ENCODE measurements at regions not wholly inside any gene's neighbourhood (a gene's known extent, or its start where the extent isn't known, plus 50 kb on each side); places are given as distances from the start of the nearest gene placed in this dataset.

DNA sequence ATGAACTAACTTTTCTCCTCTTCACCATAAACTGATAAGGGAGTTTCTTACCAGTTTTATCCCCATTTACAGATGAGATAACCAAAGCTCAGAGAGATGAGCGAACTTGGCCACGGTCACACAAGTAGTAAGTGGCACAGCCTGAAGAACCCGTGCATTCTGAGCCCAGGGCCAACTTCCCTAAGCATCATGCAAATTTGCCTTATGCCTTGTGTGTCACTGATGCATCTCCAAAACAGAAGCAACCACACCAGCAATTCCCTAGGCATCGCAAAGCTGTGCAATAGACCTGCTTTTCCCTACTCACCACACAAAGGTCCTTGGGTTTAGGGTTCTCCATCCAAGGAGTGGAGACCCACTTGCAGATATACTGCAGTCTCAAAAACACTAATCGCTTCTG, 304.5 kb upstream of the KAZN start:
- H3K4me3 ChIP-seq (ENCODE audit: insufficient read depth, low read depth, low read length, poor library complexity, severe bottlenecking), result no peak overlapping the region
- no peak overlapping the region for H3K27ac ChIP-seq (ENCODE audit: insufficient read depth, low read length, poor library complexity, severe bottlenecking)
- H3K9me3 ChIP-seq (ENCODE audit: control insufficient read depth, low read length), result no peaks in the 10 kb centered on the region
- no peaks in the 10 kb centered on the region for H3K36me3 ChIP-seq (ENCODE audit: control insufficient read depth, insufficient read depth, low read length)
- DNase-seq, result no peak
- H3K4me1 ChIP-seq (ENCODE audit: control insufficient read depth, insufficient read depth, low read length, poor library complexity, severe bottlenecking), result no peaks in the 10 kb centered on the region
- H3K27me3 ChIP-seq (replicated peaks; ENCODE audit: control insufficient read depth, insufficient read depth, low read length, poor library complexity, severe bottlenecking), result no peaks in the 10 kb centered on the region

DNA sequence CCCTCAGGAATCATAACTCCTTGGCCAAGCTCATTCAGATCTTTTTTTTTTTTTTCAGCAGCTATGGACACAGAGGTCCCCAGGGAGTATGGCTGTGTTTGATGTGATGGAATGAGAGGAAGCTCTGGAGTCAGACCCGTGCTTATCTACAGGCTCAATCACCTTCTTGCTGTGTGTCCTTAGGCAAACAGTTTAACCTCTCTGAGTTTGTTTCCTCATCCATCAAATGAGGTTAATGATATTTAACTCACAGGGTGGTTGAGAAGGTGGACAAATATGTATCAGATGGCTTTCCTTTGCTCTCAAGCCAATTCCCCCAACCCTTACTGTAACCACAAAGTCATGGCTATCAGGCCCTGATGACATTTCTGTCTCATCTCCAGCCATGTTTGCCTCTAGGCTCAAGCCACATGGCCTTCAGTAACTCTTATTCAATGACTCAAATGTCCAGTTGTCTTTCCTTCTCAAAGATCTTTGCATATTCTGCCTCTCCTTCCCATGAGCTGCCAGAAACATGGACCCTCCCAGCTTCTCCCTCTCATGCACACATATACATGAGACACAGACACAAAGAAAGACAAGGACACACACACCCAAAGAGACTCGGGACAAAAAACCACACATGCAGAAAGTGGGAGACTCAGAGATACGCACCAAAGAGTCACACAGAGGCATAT, 303.5 kb upstream of the KAZN start:
- Histone ChIP-seq H3K27me3 (replicated peaks; ENCODE audit: control insufficient read depth, insufficient read depth, low read length, poor library complexity, severe bottlenecking) (no peaks in the 10 kb centered on the region), H3K4me3 (ENCODE audit: insufficient read depth, low read depth, low read length, poor library complexity, severe bottlenecking) (no peak overlapping the region), H3K36me3 (ENCODE audit: control insufficient read depth, insufficient read depth, low read length) (no peaks in the 10 kb centered on the region), H3K4me1 (ENCODE audit: control insufficient read depth, insufficient read depth, low read length, poor library complexity, severe bottlenecking) (no peaks in the 10 kb centered on the region), H3K9me3 (ENCODE audit: control insufficient read depth, low read length) (no peaks in the 10 kb centered on the region), H3K27ac (ENCODE audit: insufficient read depth, low read length, poor library complexity, severe bottlenecking) (no peak overlapping the region)
- no peak for DNase-seq

DNA sequence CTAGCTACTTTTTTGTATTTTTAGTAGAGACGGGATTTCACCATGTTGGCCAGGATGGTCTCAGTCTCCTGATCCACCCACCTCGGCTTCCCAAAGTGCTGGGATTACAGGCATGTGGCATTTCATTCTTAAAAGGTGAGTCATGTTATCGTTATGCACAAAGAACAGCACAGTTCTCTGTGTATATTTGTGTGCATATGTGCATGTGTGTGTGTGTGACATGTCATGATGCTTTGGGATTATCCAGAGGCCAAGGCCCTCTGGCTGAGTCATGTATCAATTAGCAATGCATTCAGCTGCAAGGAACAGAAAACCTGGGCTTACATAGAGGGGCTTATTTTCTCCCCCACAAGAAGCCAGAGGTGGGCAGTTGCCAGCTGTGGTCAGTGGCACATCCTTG, 301.7 kb upstream of the KAZN start:
- Histone ChIP-seq H3K4me3 (ENCODE audit: insufficient read depth, low read depth, low read length, poor library complexity, severe bottlenecking) (no peak overlapping the region), H3K27me3 (replicated peaks; ENCODE audit: control insufficient read depth, insufficient read depth, low read length, poor library complexity, severe bottlenecking) (no peaks in the 10 kb centered on the region), H3K4me1 (ENCODE audit: control insufficient read depth, insufficient read depth, low read length, poor library complexity, severe bottlenecking) (no peaks in the 10 kb centered on the region), H3K9me3 (ENCODE audit: control insufficient read depth, low read length) (no peaks in the 10 kb centered on the region), H3K27ac (ENCODE audit: insufficient read depth, low read length, poor library complexity, severe bottlenecking) (no peak overlapping the region), H3K36me3 (ENCODE audit: control insufficient read depth, insufficient read depth, low read length) (no peaks in the 10 kb centered on the region)
- no peak for DNase-seq

DNA sequence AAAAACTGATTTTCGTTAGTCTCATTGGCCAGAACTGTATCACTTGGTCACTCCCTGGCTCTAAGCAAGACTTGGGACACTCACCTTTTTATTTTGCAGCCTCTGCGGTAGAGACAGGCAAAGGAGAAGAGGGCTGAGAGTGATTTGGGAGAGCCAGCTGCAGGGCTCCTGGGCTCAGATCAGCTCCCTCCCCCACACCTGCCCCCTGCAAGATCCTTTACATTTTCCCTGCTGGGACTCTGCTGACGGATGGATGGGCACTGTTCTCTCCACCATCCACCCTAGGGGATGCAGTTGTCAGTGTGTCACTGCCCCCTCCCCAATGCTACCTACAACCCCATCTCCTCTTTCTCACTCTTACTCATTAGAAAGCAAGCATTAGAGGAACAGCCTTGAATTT, 301.1 kb upstream of the KAZN start:
- no peaks in the 10 kb centered on the region for H3K27me3 ChIP-seq (replicated peaks; ENCODE audit: control insufficient read depth, insufficient read depth, low read length, poor library complexity, severe bottlenecking)
- no peak for DNase-seq
- no peaks in the 10 kb centered on the region for H3K9me3 ChIP-seq (ENCODE audit: control insufficient read depth, low read length)
- no peak overlapping the region for H3K27ac ChIP-seq (ENCODE audit: insufficient read depth, low read length, poor library complexity, severe bottlenecking)
- H3K36me3 ChIP-seq (ENCODE audit: control insufficient read depth, insufficient read depth, low read length), result no peaks in the 10 kb centered on the region
- no peaks in the 10 kb centered on the region for H3K4me1 ChIP-seq (ENCODE audit: control insufficient read depth, insufficient read depth, low read length, poor library complexity, severe bottlenecking)
- H3K4me3 ChIP-seq (ENCODE audit: insufficient read depth, low read depth, low read length, poor library complexity, severe bottlenecking), result no peak overlapping the region

DNA sequence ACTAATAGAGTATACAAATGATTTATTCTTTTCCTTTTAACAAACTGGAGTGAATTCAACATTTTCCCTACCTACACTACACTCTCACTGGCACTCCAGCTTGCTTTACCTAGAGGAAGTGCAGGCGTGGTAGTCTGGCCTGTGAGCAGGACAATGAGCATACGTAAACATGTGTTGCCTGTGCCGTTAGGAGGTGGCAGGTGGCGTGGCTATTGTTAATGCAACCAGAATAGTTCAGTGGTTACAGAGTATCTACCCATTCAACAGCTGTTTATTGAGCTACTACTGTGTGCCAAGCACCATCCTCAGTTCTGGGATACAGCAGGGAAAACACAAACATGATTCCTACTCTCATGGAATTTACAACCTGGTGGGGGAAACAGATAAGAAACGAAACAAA, 299.7 kb upstream of the KAZN start:
- no peak overlapping the region for H3K4me3 ChIP-seq (ENCODE audit: insufficient read depth, low read depth, low read length, poor library complexity, severe bottlenecking)
- H3K27ac ChIP-seq (ENCODE audit: insufficient read depth, low read length, poor library complexity, severe bottlenecking), result no peak overlapping the region
- H3K4me1 ChIP-seq (ENCODE audit: control insufficient read depth, insufficient read depth, low read length, poor library complexity, severe bottlenecking), result no peaks in the 10 kb centered on the region
- no peaks in the 10 kb centered on the region for H3K27me3 ChIP-seq (replicated peaks; ENCODE audit: control insufficient read depth, insufficient read depth, low read length, poor library complexity, severe bottlenecking)
- no peaks in the 10 kb centered on the region for H3K9me3 ChIP-seq (ENCODE audit: control insufficient read depth, low read length)
- DNase-seq, result no peak
- H3K36me3 ChIP-seq (ENCODE audit: control insufficient read depth, insufficient read depth, low read length), result no peaks in the 10 kb centered on the region

DNA sequence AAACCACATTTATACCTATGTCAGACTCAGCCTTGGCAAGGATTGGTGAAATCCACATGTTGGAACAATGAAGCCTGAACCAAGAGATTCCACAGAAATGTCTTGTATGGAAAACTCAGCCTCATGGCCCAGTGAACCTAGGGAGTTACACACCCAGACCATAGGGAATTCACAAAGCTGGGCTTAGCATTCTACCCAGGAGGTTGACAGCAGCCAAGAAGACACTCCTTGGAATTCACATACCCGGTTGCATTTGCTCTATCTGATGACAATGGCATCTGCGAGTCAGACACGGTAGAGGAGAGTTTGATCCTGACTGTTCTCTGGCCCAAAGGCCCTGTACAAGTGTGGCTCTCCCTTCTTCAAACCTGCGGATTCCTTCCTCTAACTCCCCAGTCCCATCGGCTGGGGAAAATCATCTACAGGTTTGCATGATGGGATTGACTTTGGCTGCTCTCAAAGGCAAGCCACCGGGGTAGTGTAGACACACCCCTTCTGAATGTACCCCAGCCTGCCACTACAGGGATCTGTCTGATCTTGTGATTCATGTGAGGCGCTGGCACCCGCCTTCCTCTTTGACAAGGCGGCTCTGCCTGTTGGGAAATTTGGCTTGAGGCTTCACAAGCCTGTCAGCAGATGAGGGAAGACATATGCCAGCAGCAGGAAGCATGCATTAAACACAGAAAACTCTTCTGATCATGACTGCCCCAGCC, 297.3 kb upstream of the KAZN start:
- Histone ChIP-seq H3K4me1 (ENCODE audit: control insufficient read depth, insufficient read depth, low read length, poor library complexity, severe bottlenecking) (no peaks in the 10 kb centered on the region), H3K27me3 (replicated peaks; ENCODE audit: control insufficient read depth, insufficient read depth, low read length, poor library complexity, severe bottlenecking) (no peaks in the 10 kb centered on the region), H3K27ac (ENCODE audit: insufficient read depth, low read length, poor library complexity, severe bottlenecking) (no peak overlapping the region), H3K36me3 (ENCODE audit: control insufficient read depth, insufficient read depth, low read length) (no peaks in the 10 kb centered on the region), H3K9me3 (ENCODE audit: control insufficient read depth, low read length) (no peaks in the 10 kb centered on the region), H3K4me3 (ENCODE audit: insufficient read depth, low read depth, low read length, poor library complexity, severe bottlenecking) (no peak overlapping the region)
- no peak for DNase-seq

DNA sequence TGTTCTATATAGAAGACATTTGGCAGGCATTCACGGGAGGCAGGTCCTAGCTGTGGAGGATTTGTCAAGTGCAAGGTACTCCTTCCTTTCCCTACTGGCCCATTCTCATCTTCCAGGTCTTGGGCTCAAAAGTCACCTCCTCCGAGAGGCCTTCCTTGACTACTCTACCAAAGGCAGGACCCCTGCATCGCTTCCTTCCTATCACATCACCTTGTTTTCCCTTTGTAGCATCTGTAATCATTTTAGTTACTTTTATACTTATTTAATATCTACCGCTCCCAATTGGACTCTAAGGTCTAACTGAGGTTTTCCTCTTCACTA, 296.8 kb upstream of the KAZN start:
- Histone ChIP-seq H3K4me3 (ENCODE audit: insufficient read depth, low read depth, low read length, poor library complexity, severe bottlenecking) (no peak overlapping the region), H3K4me1 (ENCODE audit: control insufficient read depth, insufficient read depth, low read length, poor library complexity, severe bottlenecking) (no peaks in the 10 kb centered on the region), H3K36me3 (ENCODE audit: control insufficient read depth, insufficient read depth, low read length) (no peaks in the 10 kb centered on the region), H3K27me3 (replicated peaks; ENCODE audit: control insufficient read depth, insufficient read depth, low read length, poor library complexity, severe bottlenecking) (no peaks in the 10 kb centered on the region), H3K9me3 (ENCODE audit: control insufficient read depth, low read length) (no peaks in the 10 kb centered on the region), H3K27ac (ENCODE audit: insufficient read depth, low read length, poor library complexity, severe bottlenecking) (no peak overlapping the region)
- DNase-seq, result no peak

DNA sequence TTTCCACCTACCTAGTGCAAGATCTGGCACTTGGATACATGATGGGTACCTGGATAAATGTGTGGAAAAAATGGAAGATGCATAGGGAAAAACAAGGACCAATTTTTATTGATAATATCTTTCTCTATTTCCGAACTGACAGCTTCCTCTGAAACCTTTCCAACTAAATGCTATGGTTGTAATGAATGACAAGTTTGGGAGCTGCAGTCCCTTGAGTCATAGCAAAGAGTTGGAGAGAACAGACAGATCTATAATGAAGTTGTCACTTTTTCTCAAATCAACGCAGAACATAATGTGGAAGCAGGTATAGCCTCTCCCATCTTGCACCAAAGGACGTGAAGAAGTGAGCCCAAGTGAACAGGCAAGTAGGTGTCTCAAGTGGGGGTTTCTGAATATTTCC, 296.5 kb upstream of the KAZN start:
- DNase-seq, result no peak
- no peak overlapping the region for H3K27ac ChIP-seq (ENCODE audit: insufficient read depth, low read length, poor library complexity, severe bottlenecking)
- H3K4me1 ChIP-seq (ENCODE audit: control insufficient read depth, insufficient read depth, low read length, poor library complexity, severe bottlenecking), result no peaks in the 10 kb centered on the region
- H3K4me3 ChIP-seq (ENCODE audit: insufficient read depth, low read depth, low read length, poor library complexity, severe bottlenecking), result no peak overlapping the region
- H3K9me3 ChIP-seq (ENCODE audit: control insufficient read depth, low read length), result no peaks in the 10 kb centered on the region
- H3K36me3 ChIP-seq (ENCODE audit: control insufficient read depth, insufficient read depth, low read length), result no peaks in the 10 kb centered on the region
- H3K27me3 ChIP-seq (replicated peaks; ENCODE audit: control insufficient read depth, insufficient read depth, low read length, poor library complexity, severe bottlenecking), result no peaks in the 10 kb centered on the region

DNA sequence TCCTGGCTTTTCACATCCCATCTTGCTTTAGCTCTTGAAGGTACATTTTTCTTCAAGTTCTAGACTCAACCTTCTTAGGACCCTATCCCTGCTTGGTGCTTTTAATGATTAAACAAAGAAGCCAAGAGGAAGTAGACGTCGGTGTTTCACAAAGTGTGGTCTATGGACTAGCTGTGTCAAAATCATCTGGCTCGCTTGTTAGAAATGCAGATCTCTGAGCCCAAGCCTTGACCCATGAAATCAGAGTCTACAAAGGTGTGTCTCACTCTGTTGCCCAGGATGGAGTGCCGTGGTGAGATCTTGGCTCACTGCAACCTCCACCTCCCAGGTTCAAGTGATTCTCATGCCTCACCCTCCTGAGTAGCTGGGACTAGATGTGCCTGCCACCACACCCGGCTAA, 295.5 kb upstream of the KAZN start:
- Histone ChIP-seq H3K4me3 (ENCODE audit: insufficient read depth, low read depth, low read length, poor library complexity, severe bottlenecking) (no peak overlapping the region), H3K27ac (ENCODE audit: insufficient read depth, low read length, poor library complexity, severe bottlenecking) (no peak overlapping the region), H3K27me3 (replicated peaks; ENCODE audit: control insufficient read depth, insufficient read depth, low read length, poor library complexity, severe bottlenecking) (no peaks in the 10 kb centered on the region), H3K9me3 (ENCODE audit: control insufficient read depth, low read length) (no peaks in the 10 kb centered on the region), H3K4me1 (ENCODE audit: control insufficient read depth, insufficient read depth, low read length, poor library complexity, severe bottlenecking) (no peaks in the 10 kb centered on the region), H3K36me3 (ENCODE audit: control insufficient read depth, insufficient read depth, low read length) (no peaks in the 10 kb centered on the region)
- DNase-seq, result no peak

DNA sequence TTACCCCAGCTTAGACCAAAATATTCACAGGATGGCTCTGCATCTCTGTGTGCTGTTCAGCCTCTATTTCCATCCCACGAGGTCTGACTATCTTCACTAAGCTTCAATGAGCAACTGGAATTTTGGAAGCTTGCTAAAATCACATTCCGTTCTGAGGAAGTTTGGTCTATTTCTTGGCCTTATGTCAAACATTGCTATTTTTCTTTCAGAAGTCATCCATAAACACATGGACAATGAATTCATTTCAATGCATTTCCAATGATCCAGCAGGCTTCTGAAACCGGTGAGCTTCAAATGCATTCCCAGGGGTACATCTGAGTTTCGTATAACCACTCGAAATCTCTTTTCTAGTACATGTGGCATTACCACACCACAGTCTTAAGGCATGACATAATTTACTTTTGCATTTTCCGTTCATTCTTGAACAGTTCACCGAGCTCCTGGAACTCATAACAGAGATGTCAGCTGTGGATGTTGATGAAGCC, 294.1 kb upstream of the KAZN start:
- no peak overlapping the region for H3K4me3 ChIP-seq (ENCODE audit: insufficient read depth, low read depth, low read length, poor library complexity, severe bottlenecking)
- no peak for DNase-seq
- H3K27me3 ChIP-seq (replicated peaks; ENCODE audit: control insufficient read depth, insufficient read depth, low read length, poor library complexity, severe bottlenecking), result no peaks in the 10 kb centered on the region
- H3K4me1 ChIP-seq (ENCODE audit: control insufficient read depth, insufficient read depth, low read length, poor library complexity, severe bottlenecking), result no peaks in the 10 kb centered on the region
- H3K27ac ChIP-seq (ENCODE audit: insufficient read depth, low read length, poor library complexity, severe bottlenecking), result no peak overlapping the region
- no peaks in the 10 kb centered on the region for H3K9me3 ChIP-seq (ENCODE audit: control insufficient read depth, low read length)
- H3K36me3 ChIP-seq (ENCODE audit: control insufficient read depth, insufficient read depth, low read length), result no peaks in the 10 kb centered on the region
